A204.1 (cell line): ENCODE measurements at regions not wholly inside any gene's neighbourhood (a gene's known extent, or its start where the extent isn't known, plus 50 kb on each side); places are given as distances from the start of the nearest gene placed in this dataset.

Experiments used
- FAIRE-seq: peaks from 2 replicates; lab custom pipeline; 2012; peaks lifted over from hg19 to GRCh38; lab: Jason Lieb, UNC

DNA sequence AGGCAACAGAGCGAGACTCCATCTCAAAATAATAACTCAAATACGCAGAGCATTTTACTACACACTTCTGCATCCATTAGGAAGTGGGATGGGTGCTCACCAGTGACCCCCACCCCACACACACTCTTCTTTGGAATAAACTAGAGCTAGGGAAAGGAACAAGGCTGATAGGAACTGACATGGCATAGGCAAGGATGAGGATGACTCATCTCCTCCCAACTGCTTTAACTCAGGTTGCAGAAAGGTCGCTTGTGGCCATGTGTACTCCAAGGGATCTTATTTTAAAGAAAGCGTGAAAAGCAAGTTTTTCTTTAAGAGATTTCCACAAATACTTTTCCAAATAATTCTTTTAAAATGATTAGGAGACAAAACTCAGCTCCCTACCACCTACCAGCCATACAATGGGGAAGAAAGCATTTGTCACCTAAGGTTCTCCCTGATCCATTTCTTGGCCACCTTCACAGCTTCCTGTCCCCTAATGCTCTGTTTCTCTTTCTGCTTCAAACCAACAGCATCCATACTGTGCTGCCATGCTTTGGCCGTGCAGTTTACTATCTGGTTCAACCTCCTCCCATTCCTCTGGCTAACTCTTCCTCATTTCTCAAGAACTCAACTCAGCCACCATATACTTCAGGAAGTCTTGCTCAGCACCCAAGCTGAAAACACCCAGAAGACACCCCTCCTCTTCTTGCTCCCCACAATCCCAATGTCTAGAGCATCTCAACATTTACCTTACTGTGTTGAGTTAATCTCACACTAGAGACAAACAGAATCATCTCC lies 211.9 kb downstream of the ACTL7B start:
- no peak for FAIRE-seq

DNA sequence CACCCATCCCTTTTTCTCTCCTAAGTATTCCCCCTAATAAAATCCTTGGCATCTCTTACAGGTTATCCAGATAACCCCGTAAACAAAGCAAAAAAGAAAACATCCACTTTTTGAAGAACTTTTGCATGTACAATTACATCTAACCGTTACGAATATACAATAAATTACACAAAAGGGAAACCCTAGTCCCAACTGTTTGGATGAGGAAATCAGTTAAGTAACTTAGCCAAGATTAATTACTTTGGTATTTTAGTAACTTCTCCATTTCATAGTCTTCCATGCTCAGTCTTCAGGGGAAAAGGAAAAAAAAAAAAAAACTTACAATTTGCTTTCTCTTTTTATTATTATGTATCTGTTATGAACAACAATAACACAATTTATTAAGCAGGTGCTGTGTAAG lies 212.9 kb downstream of the ACTL7B start:
- FAIRE-seq = no peak

DNA sequence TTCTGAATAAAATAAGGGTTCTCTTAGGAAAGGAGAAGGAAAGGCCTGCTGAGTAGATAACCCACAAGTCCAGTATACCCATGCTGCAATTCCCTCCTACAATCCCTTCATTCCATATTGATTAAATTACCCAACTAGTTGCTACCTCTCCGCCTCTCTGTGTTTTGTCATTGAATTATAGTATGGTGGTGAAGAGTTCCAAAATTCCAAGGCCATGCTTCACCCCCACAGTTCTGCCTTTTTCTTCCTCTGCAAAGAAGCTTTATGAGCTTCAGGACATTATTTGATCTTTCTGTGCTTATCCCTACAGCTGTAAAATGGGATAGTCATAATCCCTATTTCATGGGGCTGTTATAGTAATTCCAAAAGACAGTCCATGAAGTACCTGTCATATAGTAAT lies 215.6 kb downstream of the ACTL7B start:
- no peak for FAIRE-seq

DNA sequence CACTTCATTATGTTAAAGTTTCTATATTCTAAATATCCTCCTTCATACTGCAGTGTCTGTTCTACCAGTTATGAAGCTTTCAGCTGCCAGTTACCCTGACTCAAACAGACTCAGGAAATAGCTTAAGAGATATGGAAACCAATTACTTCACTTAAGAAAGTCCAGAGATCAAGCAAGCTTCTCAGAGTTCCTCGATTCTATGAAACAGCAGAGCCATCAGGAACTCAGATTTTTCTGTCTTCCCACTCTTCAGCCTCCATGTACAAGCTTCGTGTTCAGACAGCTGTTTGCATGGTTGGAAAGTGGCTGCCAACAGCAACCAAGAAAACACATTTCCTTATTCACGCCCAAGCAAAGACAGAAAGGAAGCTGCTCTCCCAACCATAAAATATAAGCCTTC lies 216.1 kb downstream of the ACTL7B start:
- no peak for FAIRE-seq

DNA sequence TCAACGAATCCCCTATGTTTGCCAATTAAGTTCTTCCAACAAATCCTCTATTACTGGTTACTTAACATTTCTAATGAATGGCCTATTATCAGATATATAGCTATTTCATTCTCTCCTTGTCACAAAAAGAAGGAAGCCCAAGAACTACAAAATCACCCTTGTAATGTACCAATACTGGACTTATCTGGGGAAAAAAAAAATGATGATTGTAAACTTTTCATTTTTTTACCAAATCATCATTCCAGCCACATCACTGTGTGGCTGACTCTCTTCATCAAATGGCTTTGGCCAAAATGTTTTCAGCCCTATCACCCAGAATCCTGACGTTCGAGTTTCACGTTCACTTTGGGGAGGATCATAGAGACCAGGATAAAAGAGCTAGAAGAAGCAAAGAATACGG lies 216.7 kb downstream of the ACTL7B start:
- FAIRE-seq = no peak

DNA sequence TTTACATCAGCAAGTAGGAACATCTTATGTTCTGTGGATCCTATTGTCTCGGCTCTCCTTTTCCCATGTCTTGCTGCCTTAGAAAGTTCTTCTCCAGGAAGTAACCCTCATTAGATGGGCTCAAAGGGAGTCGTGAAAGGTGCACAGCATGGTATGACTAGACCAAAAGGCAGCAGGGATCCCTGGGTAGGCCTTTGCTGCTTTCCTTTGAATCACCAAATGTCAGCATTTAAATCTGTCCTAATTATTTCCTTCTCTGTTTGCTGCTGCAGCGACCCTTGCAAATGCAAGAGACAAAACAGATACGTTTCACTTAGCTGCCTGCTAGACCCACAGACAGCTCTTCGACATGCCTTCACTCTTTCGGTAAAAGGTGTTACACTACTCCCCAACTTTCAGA lies 218.4 kb downstream of the ACTL7B start:
- no peak for FAIRE-seq

DNA sequence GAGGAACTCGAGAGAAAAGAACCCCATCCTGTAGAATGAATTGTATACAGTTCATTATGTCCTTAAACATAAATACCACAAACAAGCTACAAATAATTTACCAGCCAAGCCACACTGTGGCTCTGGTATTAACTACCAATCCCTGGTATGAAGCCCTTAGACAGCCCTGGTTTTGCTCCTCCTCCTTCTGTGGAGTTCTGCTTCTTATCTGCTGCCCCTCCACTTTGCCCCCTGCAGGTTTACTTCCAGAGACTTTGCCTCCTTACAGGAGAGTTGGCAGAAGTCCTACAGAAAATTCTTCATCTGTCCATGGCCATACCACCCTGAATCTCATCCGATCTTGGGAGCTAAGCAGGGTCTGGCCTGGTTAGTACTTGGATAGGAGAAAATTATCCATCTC lies 219.8 kb downstream of the ACTL7B start:
- FAIRE-seq = no peak

DNA sequence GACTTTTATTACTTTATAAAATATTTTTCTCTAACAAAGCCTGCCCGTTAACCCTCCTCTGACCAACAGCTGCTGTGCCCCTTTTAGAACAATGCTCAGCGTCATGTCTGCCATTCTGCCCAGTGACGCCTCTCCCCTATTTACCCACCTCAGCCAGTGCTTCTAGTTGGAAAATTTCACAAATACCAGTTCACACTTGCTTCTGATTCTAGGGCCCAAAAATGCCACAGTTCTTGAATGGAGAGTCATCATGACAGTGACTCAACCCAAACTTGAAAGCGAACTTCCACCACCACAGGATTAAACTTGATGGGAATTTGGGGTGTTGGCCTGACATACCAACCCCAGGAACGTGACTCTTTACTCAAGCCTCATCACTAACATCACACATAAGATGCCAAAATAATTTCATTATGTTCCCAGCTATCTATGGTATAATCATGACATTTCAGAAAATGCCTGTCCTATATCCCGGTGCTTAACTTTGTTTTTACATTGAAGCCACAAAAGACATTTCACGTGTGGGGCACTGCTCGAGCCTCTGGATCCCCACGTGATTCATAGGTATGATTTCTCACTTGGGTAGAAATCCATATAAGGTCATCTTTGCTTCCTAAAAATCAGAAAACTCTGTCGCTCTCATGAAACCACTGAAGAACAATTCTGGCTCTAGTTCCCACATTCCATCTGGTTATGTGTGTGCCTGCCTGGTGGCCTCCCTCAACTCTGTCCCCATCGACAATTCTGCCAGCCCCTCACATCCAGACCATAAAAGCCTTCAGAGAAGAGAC lies 220.9 kb downstream of the ACTL7B start:
- FAIRE-seq = no peak

DNA sequence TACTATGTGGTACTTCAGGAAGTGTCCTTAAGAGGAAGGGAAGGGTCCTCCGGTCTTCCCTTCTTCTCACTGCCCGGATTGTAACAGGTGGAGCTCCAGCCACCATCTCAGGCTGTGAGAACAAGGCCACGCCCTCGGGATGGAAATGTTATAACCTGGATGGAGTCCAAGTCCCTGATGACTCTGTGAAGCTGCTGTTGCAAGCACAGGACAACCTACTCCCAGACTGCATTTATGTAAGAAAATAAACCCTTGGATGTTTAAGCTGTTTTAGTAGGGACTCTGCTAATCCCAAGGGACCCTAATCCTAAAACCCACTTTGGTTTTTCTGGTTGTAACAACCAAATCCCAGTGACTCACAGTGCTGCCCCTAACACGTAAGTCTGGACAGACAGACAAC lies 221.6 kb downstream of the ACTL7B start:
- FAIRE-seq = no peak

DNA sequence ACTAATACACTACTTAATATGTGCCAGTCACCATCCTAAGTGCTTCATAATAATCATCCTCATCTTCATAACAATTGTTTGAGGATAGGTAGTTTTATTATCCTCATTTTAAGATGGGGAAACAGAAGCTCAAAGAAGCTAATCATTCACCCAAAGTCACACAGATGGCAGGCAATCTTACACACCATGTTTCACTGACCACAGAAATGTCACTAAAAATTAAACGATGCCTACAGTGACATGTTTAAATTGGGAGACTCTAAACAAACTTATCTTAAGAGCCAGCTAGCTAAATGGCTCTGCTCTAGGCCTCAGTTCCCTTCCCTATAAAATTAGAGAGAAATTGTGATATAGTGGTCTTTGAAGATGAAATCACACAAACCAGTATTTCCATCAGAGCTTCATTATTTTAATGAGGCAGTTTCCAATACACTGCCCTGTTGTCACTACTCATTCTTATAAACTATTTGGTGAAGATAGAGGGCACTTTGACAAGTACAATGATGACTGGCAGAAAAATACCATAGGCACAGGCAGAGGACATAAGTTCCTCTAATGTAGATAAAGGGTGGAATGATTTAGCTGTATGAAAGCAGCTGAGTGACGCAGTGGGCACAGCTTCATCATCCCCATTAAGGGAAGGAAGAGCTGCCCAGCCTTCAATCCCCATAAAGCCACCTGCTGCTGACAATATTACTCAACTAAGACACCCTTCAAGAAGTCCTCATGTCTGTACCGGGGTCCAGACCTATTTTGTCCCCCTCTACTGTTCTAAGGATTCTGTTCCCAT lies 224.1 kb downstream of the ACTL7B start:
- no peak for FAIRE-seq

DNA sequence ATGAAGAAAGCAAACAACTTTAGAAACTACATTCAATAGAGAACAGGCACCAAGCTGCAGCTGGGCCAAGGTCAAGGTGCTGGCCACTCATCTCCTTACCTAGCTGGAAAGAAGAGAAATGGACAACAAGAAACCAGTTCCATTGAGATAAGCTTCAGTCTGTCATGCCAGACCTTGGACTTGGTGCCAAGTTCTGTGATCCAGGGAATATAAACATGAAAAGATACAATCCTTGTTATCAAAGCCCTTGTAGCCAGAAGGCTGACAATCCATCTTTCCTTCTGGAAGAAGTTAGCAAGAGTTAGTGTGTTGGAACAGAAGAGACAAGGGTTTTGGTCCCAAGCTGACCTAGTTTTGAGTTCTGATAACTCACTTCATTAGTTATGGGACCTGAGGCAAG lies 227.5 kb downstream of the ACTL7B start:
- FAIRE-seq = no peak

DNA sequence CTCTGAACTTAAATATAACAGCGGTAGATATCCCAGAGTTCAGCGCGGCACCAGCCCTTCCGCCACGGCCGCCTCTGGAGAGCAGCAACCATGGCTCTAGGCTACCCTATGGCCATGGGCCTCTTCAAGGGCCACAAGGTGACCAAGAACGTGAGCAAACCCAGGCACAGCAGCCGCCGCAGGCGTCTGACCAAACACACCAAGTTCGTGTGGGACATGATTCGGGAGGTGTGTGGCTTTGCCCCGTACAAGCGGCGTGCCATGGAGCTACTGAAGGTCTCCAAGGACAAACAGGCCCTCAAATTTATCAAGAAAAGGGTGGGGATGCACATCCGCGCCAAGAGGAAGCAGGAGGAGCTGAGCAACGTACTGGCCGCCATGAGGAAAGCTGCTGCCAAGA lies 229.0 kb downstream of the ACTL7B start:
- FAIRE-seq = no peak

DNA sequence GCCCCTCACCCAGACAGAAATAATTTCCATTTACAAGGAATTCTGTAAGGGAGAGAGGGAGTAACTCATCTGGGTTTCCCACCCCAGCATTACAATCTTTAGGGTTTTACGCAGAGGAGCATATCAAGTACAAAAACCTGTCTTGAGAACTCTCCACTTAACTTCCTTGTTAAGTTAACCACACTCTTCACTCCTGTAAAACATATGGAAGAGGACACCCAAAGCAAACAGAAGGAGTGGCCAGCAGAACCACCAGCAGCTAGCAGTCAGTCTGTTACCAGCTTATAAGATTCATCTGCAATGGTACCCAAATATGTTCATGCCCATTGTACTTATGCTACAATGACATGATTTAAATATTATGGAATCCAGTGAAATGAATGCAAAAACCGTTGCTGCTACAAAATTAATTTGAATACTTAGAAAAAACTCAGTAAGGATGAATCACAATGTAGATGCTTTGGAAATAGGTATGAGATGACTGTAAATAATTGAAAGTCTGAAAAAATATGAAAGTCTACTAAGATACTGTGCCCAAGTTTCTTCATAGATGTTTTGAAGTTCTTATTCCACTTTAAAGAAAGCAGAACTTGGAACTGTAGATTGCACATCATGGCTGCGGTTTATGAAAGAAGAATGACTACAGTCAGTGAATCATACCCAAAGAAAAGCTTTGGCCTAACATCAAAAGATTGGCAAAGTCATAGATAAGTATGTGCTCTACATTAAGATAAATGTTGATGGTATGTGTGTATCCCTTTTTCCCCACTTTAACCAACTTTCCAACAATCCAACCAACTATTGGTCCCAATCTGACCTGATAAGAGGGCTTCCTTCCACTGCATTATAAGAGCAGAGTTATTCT lies 233.6 kb downstream of the ACTL7B start:
- FAIRE-seq = no peak

DNA sequence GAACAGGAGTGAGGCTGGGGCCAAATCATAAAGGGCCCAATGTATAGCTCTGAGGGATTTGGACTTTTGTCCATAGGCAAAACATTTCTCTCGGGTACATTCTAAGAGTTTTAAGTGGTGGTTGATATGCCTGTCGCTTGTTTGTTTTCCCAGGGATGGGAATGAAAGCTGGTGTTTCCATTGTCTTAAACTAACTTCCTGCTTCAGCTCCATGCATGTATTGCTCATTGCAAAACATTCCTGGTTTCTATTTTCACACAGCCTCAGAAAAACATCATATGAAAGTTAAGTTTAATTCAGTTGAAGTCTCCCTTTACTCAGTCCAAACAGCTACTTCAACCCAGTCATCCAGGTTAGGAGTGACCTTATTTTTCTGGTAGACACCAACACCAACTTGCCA lies 235.0 kb downstream of the ACTL7B start:
- no peak for FAIRE-seq

DNA sequence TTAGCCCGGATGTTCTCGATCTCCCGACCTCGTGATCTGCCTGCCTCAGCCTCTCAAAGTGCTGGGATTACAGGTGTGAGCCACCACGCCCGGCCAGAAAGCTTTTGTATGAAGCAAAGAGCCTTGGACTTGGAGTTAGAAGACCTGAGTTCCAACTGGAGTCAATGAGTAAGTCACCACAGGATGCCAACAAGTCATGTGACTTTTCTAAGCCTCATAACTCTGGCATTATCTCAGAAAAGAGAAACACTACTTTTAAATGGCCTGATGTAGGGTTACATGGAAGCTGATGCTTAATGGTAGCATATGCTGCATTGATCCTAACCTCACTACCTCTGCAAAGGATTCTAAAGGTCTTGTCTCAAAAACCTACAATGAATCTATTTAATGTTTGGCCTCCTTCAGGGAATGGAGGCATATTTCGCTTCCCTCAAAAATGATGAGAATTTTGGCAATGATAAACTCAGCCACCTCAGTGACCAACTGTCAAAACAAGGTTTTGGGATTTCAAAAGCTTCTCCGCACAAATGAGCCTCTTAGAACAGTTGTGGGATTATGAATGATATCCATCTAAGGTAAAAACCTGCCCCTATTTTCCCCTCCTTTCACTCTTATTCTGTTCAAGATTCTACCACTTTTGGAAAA lies 236.8 kb downstream of the ACTL7B start:
- FAIRE-seq = no peak

DNA sequence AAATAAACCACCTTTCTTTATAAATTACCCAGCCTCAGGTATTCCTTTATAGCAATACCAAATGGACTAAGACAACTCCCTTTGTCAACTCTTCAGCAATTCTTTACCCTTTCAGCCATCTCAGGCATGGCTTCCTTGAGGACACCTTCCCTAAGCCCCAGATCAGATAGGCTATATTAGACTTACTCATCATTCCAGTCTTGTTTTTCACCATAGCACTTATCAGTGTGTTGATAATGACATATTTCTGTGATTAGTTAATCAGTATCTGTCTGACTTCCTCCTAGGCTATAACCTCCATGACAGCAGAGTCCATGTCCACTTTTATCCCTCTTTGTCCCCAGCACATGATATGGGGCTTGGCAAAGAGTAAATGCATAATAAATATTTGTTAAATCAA lies 238.1 kb downstream of the ACTL7B start:
- FAIRE-seq = no peak

DNA sequence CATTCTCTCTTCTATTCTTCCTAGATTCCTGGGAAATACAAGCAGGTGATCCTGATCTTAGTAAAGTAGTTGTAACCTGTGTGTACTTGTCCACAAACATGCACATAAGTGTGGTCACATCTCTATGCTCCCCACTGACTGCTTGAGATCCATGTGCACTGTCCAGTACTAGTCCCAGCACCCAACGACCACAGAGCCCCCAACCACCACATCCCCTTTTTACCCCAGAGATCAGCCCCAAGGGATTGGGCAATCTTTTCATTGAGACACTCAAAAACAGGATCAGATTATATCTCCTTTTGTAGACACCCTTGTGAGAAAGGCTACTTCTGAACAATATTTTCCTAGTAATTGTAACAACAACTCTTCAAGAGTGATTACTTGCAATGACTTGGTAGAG lies 240.6 kb downstream of the ACTL7B start:
- no peak for FAIRE-seq

DNA sequence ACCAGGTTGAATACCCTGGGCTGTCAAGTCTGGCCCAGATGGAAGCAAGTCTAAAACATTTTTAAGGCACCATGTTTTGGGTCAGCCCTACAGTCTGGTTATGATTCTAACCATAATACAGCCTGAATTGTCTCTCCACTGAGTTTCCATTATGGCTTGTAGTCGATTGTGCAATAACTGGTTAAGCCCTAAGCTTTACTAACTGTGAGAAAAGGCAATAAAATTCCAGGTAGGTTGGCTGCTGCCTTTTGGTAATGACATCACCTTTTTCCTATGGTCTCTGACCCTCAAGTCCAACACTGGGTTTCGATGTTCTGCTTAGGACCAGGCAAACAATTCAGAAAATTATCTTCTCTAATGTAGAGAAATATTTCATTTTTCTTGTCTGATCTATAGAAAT lies 243.3 kb downstream of the ACTL7B start:
- no peak for FAIRE-seq

DNA sequence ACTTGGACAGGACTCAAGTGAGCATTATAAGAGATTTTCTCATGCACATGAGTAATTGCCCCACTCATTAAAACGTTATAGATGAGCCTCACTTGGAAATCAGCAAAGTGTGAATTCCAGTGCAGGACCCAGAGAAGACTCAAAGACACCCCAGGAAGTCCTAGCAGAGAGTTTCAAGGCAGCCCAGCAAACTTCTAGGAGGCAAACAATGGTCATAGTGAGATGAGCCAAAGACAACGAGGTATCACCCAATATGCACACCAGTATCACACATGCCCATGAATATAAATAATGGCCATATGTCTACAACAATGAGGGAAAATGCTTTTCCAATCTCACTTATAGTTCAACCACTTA lies 245.9 kb downstream of the ACTL7B start:
- FAIRE-seq = no peak

DNA sequence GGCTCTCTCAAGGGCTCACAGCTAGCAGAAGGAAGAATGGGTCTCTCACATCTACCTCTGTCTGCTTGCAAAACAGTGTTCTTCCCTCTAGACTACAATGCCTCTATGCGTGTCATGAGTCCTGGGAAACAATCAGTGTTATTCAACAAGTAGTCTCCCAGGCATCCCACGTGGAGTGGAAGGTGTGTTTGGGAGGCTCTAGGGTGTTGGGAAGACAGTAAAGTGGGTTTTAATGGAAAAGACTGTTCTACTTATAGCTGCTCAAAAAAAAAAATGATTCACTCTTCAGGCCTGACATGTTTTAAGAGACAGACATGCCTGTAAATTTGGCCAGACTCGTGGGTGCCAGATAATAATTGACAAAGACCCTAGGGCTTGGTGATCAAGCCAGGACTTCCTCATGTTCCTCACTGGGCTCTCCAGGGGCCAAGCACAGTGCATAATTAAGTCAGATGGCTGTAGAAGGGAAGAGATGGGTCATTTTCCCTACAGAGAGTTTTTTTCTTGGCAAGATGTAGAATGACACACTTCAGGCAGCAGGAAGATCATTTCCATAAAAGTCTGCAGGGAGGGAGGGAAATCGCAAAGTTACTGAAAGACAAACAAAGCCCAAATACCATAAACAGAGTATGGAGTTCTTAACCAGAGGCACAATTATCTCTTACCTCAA lies 246.4 kb downstream of the ACTL7B start:
- no peak for FAIRE-seq

DNA sequence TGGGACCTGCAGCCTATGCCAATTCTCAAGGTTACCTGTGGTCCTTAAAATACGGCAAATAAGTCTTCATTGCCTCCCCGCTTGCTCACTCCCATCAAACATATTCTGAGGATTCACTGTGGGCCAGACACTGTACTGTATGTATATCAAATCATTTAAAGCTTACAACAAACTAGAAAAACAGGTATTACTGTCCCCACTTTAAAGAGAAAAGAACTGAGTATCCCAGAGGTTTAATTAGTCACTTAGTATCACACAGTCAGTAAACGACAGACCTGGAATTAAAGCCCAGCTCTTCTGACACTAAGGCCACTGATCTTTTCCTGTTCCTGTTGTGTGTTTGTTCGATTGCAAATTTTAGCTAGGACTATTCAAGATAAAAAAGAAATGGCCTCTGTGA lies 248.2 kb downstream of the ACTL7B start:
- FAIRE-seq = no peak
